CD4-positive, alpha-beta T cell treated with Interleukin-6 for 4 hours (primary cell): ENCODE measurements at regions not wholly inside any gene's neighbourhood (a gene's known extent, or its start where the extent isn't known, plus 50 kb on each side); places are given as distances from the start of the nearest gene placed in this dataset.

Source experiments
- DNase-seq: peaks from one replicate; pipeline ENCODE4 v3.0.0-alpha.2; 2020; ENCODE audit warnings: mixed read lengths

- no peak for DNase-seq
These were observed 505.1 kb downstream of the CETN3 start for GRCh38 chr5:89904442-89904841.

- DNase-seq, result no peak
These were observed 507.6 kb downstream of the CETN3 start for GRCh38 chr5:89901983-89902382.

- no peak for DNase-seq
These were observed 508.2 kb downstream of the CETN3 start for GRCh38 chr5:89901346-89901745.

- no peak for DNase-seq
These were observed 509.2 kb downstream of the CETN3 start for GRCh38 chr5:89900346-89900745.

- DNase-seq, result no peak
These were observed 510.0 kb downstream of the CETN3 start for GRCh38 chr5:89899559-89899958.

- no peak for DNase-seq
These were observed 516.0 kb downstream of the CETN3 start for GRCh38 chr5:89893546-89893945.

- DNase-seq, result no peak
These were observed 523.9 kb downstream of the CETN3 start for GRCh38 chr5:89885670-89886069.

GRCh38 chr5:89883967-89884366, 525.6 kb downstream of the CETN3 start:
- DNase-seq, result no peak

- no peak for DNase-seq
These were observed 531.1 kb downstream of the CETN3 start for GRCh38 chr5:89878140-89879132.

- DNase-seq, result no peak
These were observed 537.6 kb downstream of the CETN3 start for GRCh38 chr5:89871906-89872305.

- DNase-seq, result no peak
These were observed 540.2 kb downstream of the CETN3 start for GRCh38 chr5:89869346-89869745.

GRCh38 chr5:89866410-89866809, 543.1 kb downstream of the CETN3 start:
- no peak for DNase-seq

GRCh38 chr5:89864941-89865340, 544.6 kb downstream of the CETN3 start:
- DNase-seq, result no peak

GRCh38 chr5:89857790-89858189, 551.8 kb downstream of the CETN3 start:
- DNase-seq, result no peak

GRCh38 chr5:89855417-89855816, 554.1 kb downstream of the CETN3 start:
- no peak for DNase-seq

GRCh38 chr5:89851911-89852310, 557.6 kb downstream of the CETN3 start:
- DNase-seq, result no peak

GRCh38 chr5:89850513-89850865, 559.1 kb downstream of the CETN3 start:
- DNase-seq, result no peak

GRCh38 chr5:89849830-89850512, 559.6 kb downstream of the CETN3 start:
- no peak for DNase-seq

- DNase-seq, result no peak
These were observed 561.8 kb downstream of the CETN3 start for GRCh38 chr5:89847743-89848142.

GRCh38 chr5:89844548-89844947, 565.0 kb downstream of the CETN3 start:
- no peak for DNase-seq

GRCh38 chr5:89842531-89842930, 567.0 kb downstream of the CETN3 start:
- no peak for DNase-seq

- DNase-seq, result no peak
These were observed 568.6 kb downstream of the CETN3 start for GRCh38 chr5:89840906-89841305.

- no peak for DNase-seq
These were observed 578.9 kb downstream of the CETN3 start for GRCh38 chr5:89830691-89831090.

- no peak for DNase-seq
These were observed 581.6 kb downstream of the CETN3 start for GRCh38 chr5:89827960-89828359.
